ENCODE measurements at regions not wholly inside any gene's neighbourhood (a gene's known extent, or its start where the extent isn't known, plus 50 kb on each side); places are given as distances from the start of the nearest gene placed in this dataset.
"Not testable (repeated sequence)": the region's sequence is repeated elsewhere in the genome, so short reads cannot be mapped to it uniquely, and the experiment has no call there.

GRCh38 chr9:106058460-106058859 is 364.1 kb downstream of the TMEM38B start:
- DNase-seq = no peak

- no peak for DNase-seq
Observed at GRCh38 chr9:106059886-106060285, 365.5 kb downstream of the TMEM38B start.

DNA sequence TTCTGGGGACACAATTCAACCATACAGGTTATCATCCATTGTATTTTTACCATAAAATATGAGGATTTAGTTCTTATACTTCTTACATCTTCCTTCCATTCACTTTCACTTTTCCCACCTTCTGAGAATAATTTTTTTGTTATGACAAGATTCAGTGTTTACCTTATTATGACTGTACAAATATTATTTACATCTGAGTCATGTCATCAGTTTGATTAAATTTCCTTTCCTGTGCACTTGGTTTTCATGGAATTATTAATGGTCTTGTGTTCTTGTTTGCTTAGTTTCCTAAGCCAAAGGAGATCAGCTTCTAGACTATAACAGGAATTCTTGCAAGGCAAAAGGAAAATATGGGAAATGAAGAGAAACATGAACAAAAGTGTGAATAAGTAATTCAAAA is 366.5 kb downstream of the TMEM38B start:
- no peak for DNase-seq

DNA sequence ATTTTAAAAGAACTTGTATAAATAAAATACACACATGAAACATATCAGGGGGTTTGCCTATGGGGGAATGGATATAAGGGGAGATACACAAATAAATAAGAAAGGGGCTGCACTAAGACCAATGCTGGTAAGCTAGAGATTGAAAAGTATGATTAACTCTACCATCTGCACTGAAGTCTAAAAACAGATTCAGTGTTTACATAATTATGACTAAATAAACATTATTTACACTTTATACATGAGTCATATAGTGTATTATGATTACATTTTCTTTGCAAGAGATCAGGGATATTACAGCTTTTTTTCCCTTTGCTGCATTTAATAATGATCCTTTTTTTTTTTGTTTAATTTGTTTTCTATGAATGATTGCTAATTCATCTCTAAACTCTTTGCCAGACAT is 367.9 kb downstream of the TMEM38B start:
- no peak for DNase-seq

DNA sequence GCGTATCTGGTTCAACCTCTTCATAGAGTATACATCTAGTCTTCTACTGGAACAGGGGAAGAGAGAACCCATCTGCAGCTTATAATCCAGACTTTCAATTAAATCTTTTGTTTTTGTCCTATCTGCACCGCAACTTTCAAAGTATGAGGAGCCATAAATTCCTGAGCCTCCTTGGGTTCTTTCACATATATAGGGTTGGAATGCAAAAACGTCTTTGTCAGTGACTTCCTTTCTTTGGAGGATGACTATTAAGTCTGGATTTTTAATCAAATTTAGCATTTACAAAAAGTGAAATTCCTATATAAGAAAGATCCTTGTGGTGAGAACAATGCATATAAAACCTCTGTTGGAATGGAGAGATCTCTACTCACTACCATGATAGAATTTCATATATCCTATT is 370.8 kb downstream of the TMEM38B start:
- DNase-seq = peak; percentile 72

DNA sequence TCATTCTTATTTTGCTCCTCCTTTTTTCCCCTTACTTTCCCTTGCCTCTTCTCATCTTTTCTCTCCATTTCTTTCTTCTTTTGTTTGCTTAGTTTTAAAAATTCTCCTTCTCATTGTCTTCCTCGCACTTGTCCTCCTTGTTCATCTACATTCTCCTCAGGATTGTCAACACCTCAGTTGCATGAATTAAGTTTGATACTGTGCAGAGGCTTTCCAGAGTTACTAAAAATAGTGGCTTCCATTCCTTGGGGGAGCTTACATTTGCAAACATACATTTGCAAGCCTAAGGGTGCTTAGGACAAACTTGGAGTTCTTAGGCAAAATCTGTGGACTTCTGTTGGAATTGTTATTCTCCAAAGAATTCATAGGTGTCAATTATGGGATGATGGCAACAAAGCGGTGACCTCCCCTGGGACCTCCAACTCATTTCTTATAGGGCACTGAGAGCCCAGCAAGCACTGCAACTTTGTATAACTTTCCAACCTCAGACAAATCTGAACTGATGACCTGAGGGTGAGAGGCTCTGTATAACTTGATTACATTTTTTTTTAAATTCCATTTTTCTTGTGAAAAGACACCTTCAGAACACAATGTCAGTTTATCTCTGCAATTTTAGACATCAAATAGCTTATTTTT is 371.4 kb downstream of the TMEM38B start:
- no peak for DNase-seq

DNA sequence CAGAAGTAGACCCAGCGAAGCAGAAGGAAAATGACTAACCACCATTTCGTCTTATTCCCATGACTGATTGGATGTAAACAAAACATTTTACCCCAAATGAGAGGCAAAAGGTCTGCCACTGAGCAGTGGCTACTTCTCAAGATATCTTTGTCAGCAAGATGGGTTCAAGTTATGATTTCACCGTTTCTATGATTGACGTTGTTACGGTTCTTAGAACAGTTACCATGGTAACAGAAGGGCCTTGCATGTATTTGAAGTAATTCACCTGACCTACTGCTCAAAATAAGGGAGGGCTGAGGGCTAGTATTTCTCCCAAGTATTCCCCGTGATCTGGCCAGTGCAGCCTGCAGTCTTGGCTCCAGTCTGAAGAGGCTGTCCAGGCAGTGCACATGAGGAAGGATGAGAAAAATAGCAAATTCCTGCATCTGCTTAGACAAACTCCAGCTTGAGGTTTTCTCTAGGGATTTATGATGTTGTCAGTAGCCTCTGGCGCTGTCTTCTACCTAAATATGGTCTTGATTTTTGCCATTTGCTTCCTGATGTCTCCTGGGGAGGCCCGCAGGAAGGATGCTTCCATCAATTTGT is 372.7 kb downstream of the TMEM38B start:
- peak; percentile 45 for DNase-seq

- DNase-seq = peak; percentile 57
Observed at GRCh38 chr9:106069241-106069640, 374.9 kb downstream of the TMEM38B start.

GRCh38 chr9:106072421-106072820 is 378.1 kb downstream of the TMEM38B start:
- peak; percentile 33 for DNase-seq

- no peak for DNase-seq
Observed at GRCh38 chr9:106074006-106074405, 379.7 kb downstream of the TMEM38B start.

GRCh38 chr9:106075236-106075959 is 381.1 kb downstream of the TMEM38B start:
- DNase-seq = peak; percentile 82

DNA sequence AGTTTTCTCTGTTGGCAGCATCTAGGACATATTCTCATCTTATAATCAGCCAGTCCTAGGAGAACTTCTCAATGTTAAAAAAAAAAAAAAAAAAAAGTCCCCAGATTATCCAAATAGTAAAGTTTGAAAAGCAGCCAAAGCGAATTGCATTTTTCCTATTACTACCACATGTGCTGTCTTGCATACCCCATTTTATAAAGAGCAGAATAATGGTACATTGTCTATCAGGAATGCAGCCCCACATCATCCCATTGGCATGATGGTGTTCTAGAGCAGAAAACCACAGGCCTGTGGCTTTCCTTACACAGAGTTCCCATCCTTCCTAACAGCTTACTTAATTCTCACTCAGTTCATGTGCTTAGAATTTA is 381.6 kb downstream of the TMEM38B start:
- peak; percentile 99 for DNase-seq

DNA sequence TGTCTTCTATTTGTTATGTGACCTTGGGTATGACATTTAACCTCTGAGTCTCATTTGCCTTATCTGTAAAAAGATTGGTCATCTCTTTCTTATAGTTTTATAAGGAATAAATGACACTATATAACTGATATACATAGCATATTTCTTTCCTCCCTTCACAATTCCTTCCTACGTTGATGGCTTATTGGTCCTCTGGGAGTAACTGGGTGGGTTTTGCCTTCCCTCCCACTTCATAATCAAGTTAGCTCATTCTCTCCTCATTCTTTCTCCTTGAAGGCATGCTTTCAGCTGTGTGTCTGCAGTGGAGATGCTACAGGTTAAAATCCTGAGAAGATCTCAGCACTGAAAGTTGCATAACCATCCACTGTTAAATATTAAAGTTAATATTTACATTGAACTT is 382.4 kb downstream of the TMEM38B start:
- no peak for DNase-seq

DNA sequence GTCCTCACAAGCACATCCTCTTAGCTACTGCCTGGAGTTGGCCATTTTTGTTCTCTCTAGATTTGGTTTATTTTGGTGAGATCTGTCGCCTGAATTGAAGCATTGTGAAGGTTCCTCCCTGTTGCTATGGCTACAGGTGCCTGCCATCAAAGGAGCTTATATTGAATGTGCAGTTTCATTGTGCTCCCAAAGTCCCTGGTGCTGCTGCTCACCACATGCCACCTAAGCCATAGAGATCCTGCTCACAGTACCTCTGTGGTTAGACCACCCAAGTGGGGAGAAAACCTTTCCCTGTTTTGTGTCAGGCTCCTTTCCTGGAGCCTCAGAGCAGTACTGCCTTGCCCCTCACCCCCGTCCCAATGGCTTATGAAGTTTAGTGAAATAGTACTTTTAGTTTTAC is 383.4 kb downstream of the TMEM38B start:
- DNase-seq = no peak

GRCh38 chr9:106082621-106083020 is 388.3 kb downstream of the TMEM38B start:
- DNase-seq = no peak

DNA sequence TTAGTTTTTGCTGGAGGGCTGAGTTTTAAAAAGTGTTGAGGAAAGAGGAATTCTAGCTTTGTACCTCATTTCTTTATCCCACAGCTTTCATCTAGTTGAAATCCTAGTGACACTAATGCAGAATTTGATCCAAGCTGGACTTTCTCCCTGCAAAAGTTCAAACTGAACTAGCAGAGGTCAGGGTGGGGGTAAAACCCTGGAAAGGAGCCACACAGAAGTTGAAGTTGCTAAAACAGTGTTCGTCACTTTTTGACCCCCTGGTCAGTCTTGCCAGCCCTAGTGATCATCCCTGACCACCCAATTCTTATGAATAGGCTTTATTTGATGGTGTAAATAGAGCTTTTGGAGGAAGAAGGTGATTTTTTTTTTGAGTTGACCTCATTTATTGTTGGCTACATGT is 390.4 kb downstream of the TMEM38B start:
- DNase-seq = no peak

GRCh38 chr9:106085479-106085878 is 391.1 kb downstream of the TMEM38B start:
- no peak for DNase-seq

DNA sequence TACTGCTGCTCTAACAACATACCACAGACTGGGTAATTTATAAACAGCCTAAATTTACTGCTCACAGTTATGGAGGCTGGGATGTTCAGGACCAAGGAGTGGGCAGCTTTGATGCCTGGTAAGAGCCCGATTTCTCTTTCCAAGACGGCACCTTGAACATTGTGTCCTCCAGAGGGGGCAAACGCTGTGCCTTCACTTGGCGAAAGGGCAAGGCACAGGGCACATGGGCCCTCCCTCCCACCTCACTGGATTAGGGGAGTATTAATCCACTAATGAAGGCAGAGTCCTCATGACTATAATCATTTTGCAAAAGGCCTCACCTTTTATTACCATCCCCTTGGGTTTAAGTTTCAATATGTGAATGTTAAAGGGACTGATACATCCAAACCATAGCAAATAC is 397.7 kb downstream of the TMEM38B start:
- no peak for DNase-seq

DNA sequence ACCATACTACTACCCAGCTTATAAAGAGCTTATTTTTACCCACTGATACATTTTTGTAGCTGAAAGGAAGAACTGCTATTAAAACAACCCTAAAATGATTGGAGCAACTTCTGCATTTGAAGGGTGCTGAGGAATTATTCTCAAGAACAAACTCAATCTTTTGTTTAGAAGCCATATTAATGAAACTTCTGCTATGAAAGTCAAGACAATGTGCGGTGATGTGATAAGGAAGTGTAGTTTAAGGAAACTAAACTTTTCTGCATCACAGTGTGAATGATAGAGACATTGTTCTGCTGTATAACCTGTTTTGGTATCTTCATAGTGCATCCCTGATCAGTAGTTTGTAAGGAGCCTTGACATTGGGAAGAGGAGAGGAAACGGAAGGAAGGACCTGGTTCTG is 408.5 kb downstream of the TMEM38B start:
- no peak for DNase-seq

GRCh38 chr9:106104887-106105286 is 410.5 kb downstream of the TMEM38B start:
- DNase-seq = no peak

DNA sequence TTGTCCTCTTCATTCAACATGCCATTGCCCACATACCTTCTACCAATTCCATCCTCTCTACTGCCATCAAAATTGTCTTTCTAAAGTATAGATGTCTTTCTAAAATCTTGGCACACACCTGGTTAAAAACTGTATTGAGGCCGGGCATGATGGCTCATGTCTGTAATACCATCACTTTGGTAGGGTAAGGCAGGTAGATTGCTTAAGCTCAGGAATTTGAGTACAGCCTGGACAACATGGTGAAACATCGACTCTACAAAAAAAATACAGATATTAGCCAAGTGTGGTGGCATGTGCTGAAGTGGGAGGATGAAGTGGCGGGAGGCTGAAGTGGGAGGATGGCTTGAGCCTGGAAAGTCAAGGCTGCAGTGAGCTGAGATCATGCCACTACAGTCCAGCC is 412.1 kb downstream of the TMEM38B start:
- no peak for DNase-seq

DNA sequence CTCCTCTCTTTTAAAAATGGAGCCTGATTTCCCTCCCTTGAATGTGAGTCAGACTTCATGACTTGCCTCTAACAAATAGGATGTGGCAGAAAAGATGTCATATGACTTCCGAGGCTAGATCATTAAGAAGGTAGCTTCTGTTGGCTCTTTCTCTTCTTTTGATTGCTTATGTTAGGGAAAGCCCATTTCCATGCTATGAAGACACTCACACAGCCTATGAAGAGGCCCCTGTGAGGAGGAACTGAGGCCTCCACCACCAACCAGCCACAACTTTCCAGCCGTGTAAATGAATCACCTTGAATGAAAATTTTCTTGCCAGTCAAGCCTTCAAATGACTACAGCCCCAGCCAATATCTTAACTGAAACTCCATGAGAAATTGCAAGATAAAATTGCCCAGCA is 413.4 kb downstream of the TMEM38B start:
- DNase-seq = no peak

DNA sequence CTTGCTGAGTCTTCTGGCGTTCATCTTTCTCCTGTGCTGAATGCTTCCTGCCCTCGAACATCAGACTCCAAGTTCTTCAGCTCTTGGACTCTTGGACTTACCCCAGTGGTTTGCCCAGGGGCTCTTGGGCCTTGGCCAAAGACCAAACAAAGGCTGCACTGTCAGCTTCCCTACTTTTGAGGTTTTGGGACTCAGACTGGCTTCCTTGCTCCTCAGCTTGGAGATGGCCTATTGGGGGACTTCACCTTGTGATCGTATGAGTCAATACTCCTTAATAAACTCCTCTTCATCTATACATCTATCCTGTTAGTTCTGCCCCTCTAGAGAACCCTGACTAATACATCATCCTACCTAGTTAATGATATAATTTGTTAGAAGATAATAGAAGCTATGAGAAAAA is 415.4 kb downstream of the TMEM38B start:
- DNase-seq = not testable (repeated sequence)

GRCh38 chr9:106110483-106110882 is 416.1 kb downstream of the TMEM38B start:
- DNase-seq = no peak

Data from fibroblast of upper back skin (primary cell).